Neural progenitor cell (in vitro differentiated cells): ENCODE measurements at regions not wholly inside any gene's neighbourhood (a gene's known extent, or its start where the extent isn't known, plus 50 kb on each side); places are given as distances from the start of the nearest gene placed in this dataset.

Experiments
- DNase-seq: peaks from one replicate; pipeline ENCODE4 v3.0.0-alpha.2; 2016; ENCODE audit warnings: low spot score
- H2AFZ ChIP-seq: fragments of 200-600 bp; sonication (generic); replicated peaks from 2 replicates; pipeline ENCODE4 v1.6.1; 2016; ENCODE audit warnings: antibody characterized with exemption
- H3F3A ChIP-seq: fragments of 200-600 bp; sonication (generic); 2 replicates; pipeline ENCODE4 v1.6.1; 2016; ENCODE audit warnings: antibody characterized with exemption, low read depth
- H3K27ac ChIP-seq: fragments of 200-600 bp; sonication (generic); 2 replicates; pipeline ENCODE4 v1.5.1; 2016; ENCODE audit warnings: mild to moderate bottlenecking
- H3K27me3 ChIP-seq: fragments of 200-600 bp; sonication (generic); 2 replicates; pipeline ENCODE4 v1.6.1; 2016; ENCODE audit warnings: mild to moderate bottlenecking, moderate library complexity
- H3K36me3 ChIP-seq: fragments of 200-600 bp; sonication (generic); 2 replicates; pipeline ENCODE4 v1.5.1; 2016
- H3K4me1 ChIP-seq: fragments of 200-600 bp; sonication (generic); 2 replicates; pipeline ENCODE4 v1.6.1; 2016; ENCODE audit warnings: mixed run types
- H3K4me2 ChIP-seq: fragments of 200-600 bp; sonication (generic); 2 replicates; pipeline ENCODE4 v1.6.1; 2016
- H3K4me3 ChIP-seq: fragments of 200-600 bp; sonication (generic); 2 replicates; pipeline ENCODE4 v1.5.1; 2016
- H3K79me2 ChIP-seq: fragments of 200-600 bp; sonication (generic); 2 replicates; pipeline ENCODE4 v1.6.1; 2016; ENCODE audit warnings: low read depth
- H3K9ac ChIP-seq: fragments of 200-600 bp; sonication (generic); 2 replicates; pipeline ENCODE4 v1.6.1; 2016
- H3K9me3 ChIP-seq: fragments of 200-600 bp; sonication (generic); 2 replicates; pipeline ENCODE4 v1.5.1; 2016; ENCODE audit warnings: low read depth
- H4K20me1 ChIP-seq: fragments of 200-600 bp; sonication (generic); 2 replicates; pipeline ENCODE4 v1.6.1; 2016; ENCODE audit warnings: low read depth
- H3K27ac Mint-ChIP-seq: 3 replicates; pipeline ENCODE4 v1.8.0; 2021; ENCODE audit warnings: mixed read lengths
- H3K27me3 Mint-ChIP-seq: 2 replicates; pipeline ENCODE4 v1.8.0; 2022; ENCODE audit warnings: low read depth, mild to moderate bottlenecking, inconsistent platforms, moderate library complexity, mixed read lengths; ENCODE audit not compliant: insufficient read depth
- H3K36me3 Mint-ChIP-seq: 3 replicates; pipeline ENCODE4 v1.8.0; 2021; ENCODE audit warnings: mixed read lengths
- H3K4me1 Mint-ChIP-seq: 3 replicates; pipeline ENCODE4 v1.8.0; 2021; ENCODE audit warnings: mixed read lengths
- H3K4me3 Mint-ChIP-seq: 3 replicates; pipeline ENCODE4 v1.8.0; 2021; ENCODE audit warnings: mild to moderate bottlenecking, moderate library complexity, mixed read lengths
- H3K9me3 Mint-ChIP-seq: 3 replicates; pipeline ENCODE4 v1.8.0; 2020; ENCODE audit warnings: mixed read lengths
- CTCF ChIP-seq: fragments of 200-600 bp; sonication (generic); IDR thresholded peaks from 2 replicates; pipeline ENCODE4 v1.5.1; 2017; ENCODE audit warnings: antibody characterized with exemption, mild to moderate bottlenecking
- EZH2 ChIP-seq: fragments of 200-600 bp; sonication (generic); IDR thresholded peaks from 2 replicates; pipeline ENCODE4 v1.6.1; 2017; ENCODE audit warnings: antibody characterized with exemption, mild to moderate bottlenecking, moderate library complexity
- EZH2phosphoT487 ChIP-seq: fragments of 200-600 bp; sonication (generic); IDR thresholded peaks from 2 replicates; pipeline ENCODE4 v1.6.1; 2017; ENCODE audit warnings: antibody characterized with exemption

- no peak for TF ChIP-seq EZH2phosphoT487
- no peak for TF ChIP-seq EZH2
- TF ChIP-seq CTCF, result no peak
These were observed 231.0 kb upstream of the ADGRL2 start for GRCh38 chr1:81569761-81570160.

DNA sequence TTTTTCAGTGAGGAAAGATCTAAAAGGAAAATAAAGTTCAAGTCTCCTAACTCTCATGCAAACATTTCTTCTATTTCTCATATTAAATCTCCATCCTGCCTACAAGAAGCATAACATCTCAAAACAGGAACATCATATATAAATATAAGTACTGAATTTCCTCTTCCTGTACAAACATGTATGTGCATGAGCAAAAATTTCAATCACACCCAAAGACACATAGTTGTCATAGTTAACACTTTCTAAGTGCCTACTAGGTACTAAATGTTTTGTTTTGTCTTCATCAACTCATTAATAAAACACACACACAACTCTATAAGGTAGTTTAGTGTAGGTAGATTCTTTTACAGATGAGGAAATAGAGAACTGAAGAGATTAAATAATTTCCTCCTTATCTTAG, 237.1 kb upstream of the ADGRL2 start:
- H3K27me3 Mint-ChIP-seq, result peaks cover 2% of the 10 kb centered on the region

More at GRCh38 chr1:81569761-81570160, 231.0 kb upstream of the ADGRL2 start:
- no peaks in the 10 kb centered on the region for H4K20me1 ChIP-seq
- no peak overlapping the region for H2AFZ ChIP-seq
- no peak overlapping the region for H3K4me2 ChIP-seq
- H3K27ac ChIP-seq, result no peak overlapping the region
- Mint-ChIP-seq H3K27me3 (peaks cover 4% of the 10 kb centered on the region), H3K4me1 (peaks cover 26% of the 10 kb centered on the region), H3K36me3 (peaks cover 2% of the 10 kb centered on the region), H3K9me3 (peaks cover 3% of the 10 kb centered on the region), H3K4me3 (no peak overlapping the region), H3K27ac (no peak overlapping the region)
- no peaks in the 10 kb centered on the region for H3K79me2 ChIP-seq
- H3K36me3 ChIP-seq, result no peaks in the 10 kb centered on the region
- no peak for DNase-seq
- H3K4me1 ChIP-seq, result peaks cover 17% of the 10 kb centered on the region
- H3K27me3 ChIP-seq, result no peaks in the 10 kb centered on the region
- H3K9ac ChIP-seq, result no peak overlapping the region
- H3F3A ChIP-seq, result peaks cover 3% of the 10 kb centered on the region
- H3K9me3 ChIP-seq, result no peaks in the 10 kb centered on the region
- H3K4me3 ChIP-seq, result no peak overlapping the region

DNA sequence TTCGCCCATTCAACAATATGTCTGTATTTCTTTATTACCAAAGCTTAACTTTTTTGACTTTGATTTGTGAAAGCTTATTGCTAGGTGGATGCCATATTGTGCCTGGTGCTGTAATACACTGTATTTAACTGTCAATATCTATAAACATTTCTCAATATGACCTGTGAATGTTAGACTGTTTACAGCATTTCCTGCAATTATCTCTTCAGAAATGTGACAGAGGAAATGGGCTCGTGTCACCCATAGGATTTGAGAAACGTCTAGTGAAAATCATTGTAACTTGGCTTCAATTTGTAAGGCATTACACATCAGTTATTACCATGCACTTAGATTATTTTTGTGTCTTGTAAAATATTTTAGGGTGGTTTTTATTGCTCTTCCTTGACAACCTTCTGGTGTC, 237.8 kb upstream of the ADGRL2 start:
- TF ChIP-seq EZH2phosphoT487 (no peak), CTCF (no peak), EZH2 (no peak)
- no peaks in the 10 kb centered on the region for H3K27me3 Mint-ChIP-seq
- no peak overlapping the region for H3K9ac ChIP-seq

More for the DNA sequence above, 237.1 kb upstream of the ADGRL2 start:
- Histone ChIP-seq H3K9ac (no peak overlapping the region), H3K4me3 (no peak overlapping the region), H3K36me3 (no peaks in the 10 kb centered on the region), H3F3A (no peaks in the 10 kb centered on the region), H3K9me3 (no peaks in the 10 kb centered on the region), H3K4me2 (no peak overlapping the region), H3K4me1 (no peaks in the 10 kb centered on the region), H2AFZ (no peak overlapping the region), H3K79me2 (no peaks in the 10 kb centered on the region), H4K20me1 (no peaks in the 10 kb centered on the region), H3K27me3 (no peaks in the 10 kb centered on the region), H3K27ac (no peak overlapping the region)
- no peak overlapping the region for H3K27ac Mint-ChIP-seq
- TF ChIP-seq EZH2phosphoT487, result no peak
- no peak for TF ChIP-seq CTCF
- TF ChIP-seq EZH2, result no peak
- H3K36me3 Mint-ChIP-seq, result peaks cover 4% of the 10 kb centered on the region
- peaks cover 3% of the 10 kb centered on the region for H3K4me1 Mint-ChIP-seq
- H3K4me3 Mint-ChIP-seq, result no peak overlapping the region
- DNase-seq, result no peak
- H3K9me3 Mint-ChIP-seq, result no peaks in the 10 kb centered on the region

DNA sequence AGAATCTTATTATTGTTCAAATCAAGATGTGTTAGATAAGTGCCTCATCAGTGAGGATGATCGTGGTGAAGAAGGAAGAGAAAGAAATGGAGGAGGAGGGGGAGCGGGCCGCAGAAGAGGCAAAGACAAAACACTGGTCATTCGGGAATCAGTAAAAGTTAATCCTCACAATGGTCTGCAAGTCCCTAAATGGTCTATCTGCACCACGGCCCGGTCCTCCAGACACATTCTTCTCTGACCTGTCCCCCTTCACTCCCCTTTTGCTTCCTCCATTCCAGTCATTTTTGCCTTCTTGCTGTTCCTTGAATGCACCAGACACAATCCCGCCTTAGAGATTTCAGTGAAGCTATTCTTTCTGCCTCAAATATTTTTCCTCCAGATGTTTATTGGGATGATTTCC, 240.1 kb upstream of the ADGRL2 start:
- H2AFZ ChIP-seq, result no peak overlapping the region

More for the DNA sequence above, 237.8 kb upstream of the ADGRL2 start:
- Histone ChIP-seq H4K20me1 (no peaks in the 10 kb centered on the region), H3K27ac (no peak overlapping the region), H3K4me2 (no peak overlapping the region), H3K9me3 (no peaks in the 10 kb centered on the region), H3K79me2 (no peaks in the 10 kb centered on the region), H3K4me1 (no peaks in the 10 kb centered on the region), H3F3A (no peaks in the 10 kb centered on the region), H3K4me3 (no peak overlapping the region), H3K27me3 (no peaks in the 10 kb centered on the region), H2AFZ (no peak overlapping the region), H3K36me3 (no peaks in the 10 kb centered on the region)
- DNase-seq, result no peak
- Mint-ChIP-seq H3K9me3 (no peaks in the 10 kb centered on the region), H3K36me3 (peaks cover 4% of the 10 kb centered on the region), H3K27ac (no peak overlapping the region), H3K4me3 (no peak overlapping the region), H3K4me1 (no peaks in the 10 kb centered on the region)

More for the DNA sequence above, 240.1 kb upstream of the ADGRL2 start:
- no peaks in the 10 kb centered on the region for H3K9me3 ChIP-seq
- no peaks in the 10 kb centered on the region for H3K27me3 ChIP-seq
- H3K27ac ChIP-seq, result no peak overlapping the region
- H3K4me3 ChIP-seq, result no peak overlapping the region
- no peak overlapping the region for H3K27ac Mint-ChIP-seq
- no peak overlapping the region for H3K4me3 Mint-ChIP-seq
- H3K4me2 ChIP-seq, result no peak overlapping the region
- no peak for TF ChIP-seq CTCF
- TF ChIP-seq EZH2, result no peak
- TF ChIP-seq EZH2phosphoT487, result no peak
- H3K36me3 ChIP-seq, result no peaks in the 10 kb centered on the region
- no peaks in the 10 kb centered on the region for H3K4me1 ChIP-seq
- no peaks in the 10 kb centered on the region for H3K79me2 ChIP-seq
- H3K27me3 Mint-ChIP-seq, result no peaks in the 10 kb centered on the region
- H3K36me3 Mint-ChIP-seq, result peaks cover 4% of the 10 kb centered on the region
- no peak for DNase-seq
- no peaks in the 10 kb centered on the region for H3K4me1 Mint-ChIP-seq
- no peaks in the 10 kb centered on the region for H3F3A ChIP-seq
- no peak overlapping the region for H3K9ac ChIP-seq
- no peaks in the 10 kb centered on the region for H3K9me3 Mint-ChIP-seq
- no peaks in the 10 kb centered on the region for H4K20me1 ChIP-seq
